Activated naive CD8-positive, alpha-beta T cell (primary cell): ENCODE measurements at regions not wholly inside any gene's neighbourhood (a gene's known extent, or its start where the extent isn't known, plus 50 kb on each side); places are given as distances from the start of the nearest gene placed in this dataset.

Experiments
- H3K27ac Mint-ChIP-seq: one replicate; pipeline ENCODE4 v1.8.0; 2021; ENCODE audit warnings: mixed read lengths
- H3K27me3 Mint-ChIP-seq: one replicate; pipeline ENCODE4 v1.8.0; 2021; ENCODE audit warnings: mixed read lengths
- H3K36me3 Mint-ChIP-seq: one replicate; pipeline ENCODE4 v1.8.0; 2021; ENCODE audit warnings: mixed read lengths
- H3K4me1 Mint-ChIP-seq: one replicate; pipeline ENCODE4 v1.8.0; 2021; ENCODE audit warnings: low read depth, mixed read lengths
- H3K4me3 Mint-ChIP-seq: one replicate; pipeline ENCODE4 v1.8.0; 2021; ENCODE audit warnings: mild to moderate bottlenecking, mixed read lengths
- H3K9me3 Mint-ChIP-seq: one replicate; pipeline ENCODE4 v1.8.0; 2021; ENCODE audit warnings: low read depth, mixed read lengths

DNA sequence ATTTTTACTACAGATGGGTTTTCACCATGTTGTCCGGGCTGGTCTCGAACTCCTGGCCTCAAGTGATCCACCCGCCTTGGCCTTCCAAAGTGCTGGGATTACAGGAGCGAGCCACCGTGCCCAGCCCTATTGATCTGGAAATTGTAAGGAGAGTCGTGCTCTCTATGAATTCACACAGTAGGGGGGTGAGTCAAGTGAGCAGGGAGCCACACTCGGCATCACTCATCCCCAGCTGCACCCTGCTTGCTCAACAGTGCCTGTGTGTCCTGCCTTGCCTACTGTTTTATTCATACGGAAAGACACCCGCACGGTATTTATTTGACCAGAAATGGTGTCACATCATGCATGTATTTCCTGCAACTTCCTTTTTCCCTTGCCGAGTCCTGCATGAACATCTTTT lies 157.2 kb upstream of the FOXF1 start:
- H3K4me1 Mint-ChIP-seq: no peaks in the 10 kb centered on the region
- H3K4me3 Mint-ChIP-seq: no peak overlapping the region
- H3K27me3 Mint-ChIP-seq: peaks cover 26% of the 10 kb centered on the region
- H3K9me3 Mint-ChIP-seq: peaks cover 10% of the 10 kb centered on the region
- H3K27ac Mint-ChIP-seq: no peak overlapping the region
- no peaks in the 10 kb centered on the region for H3K36me3 Mint-ChIP-seq

DNA sequence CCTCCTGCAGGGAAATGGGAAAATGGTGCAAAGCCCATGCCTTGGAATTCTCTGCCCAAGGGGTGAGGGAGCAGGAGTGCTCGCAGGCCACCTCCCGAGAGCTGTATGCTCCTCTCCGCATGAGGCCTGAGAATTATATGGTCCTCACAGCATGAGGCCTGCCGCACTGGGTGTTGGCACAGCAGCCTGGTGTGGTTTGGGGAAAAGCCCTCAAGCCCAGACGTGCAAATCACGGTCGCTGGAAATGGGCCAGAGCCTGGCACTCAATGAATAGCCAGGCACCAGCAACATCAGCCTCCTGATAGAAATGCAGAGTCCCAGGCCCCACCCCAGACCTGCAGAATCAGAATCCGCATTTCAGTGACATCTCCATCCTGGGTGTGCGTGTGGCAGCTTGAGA lies 156.4 kb upstream of the FOXF1 start:
- H3K4me3 Mint-ChIP-seq: no peak overlapping the region
- H3K27me3 Mint-ChIP-seq: peaks cover 30% of the 10 kb centered on the region
- no peak overlapping the region for H3K27ac Mint-ChIP-seq
- no peaks in the 10 kb centered on the region for H3K4me1 Mint-ChIP-seq
- H3K9me3 Mint-ChIP-seq: peaks cover 10% of the 10 kb centered on the region
- no peaks in the 10 kb centered on the region for H3K36me3 Mint-ChIP-seq

DNA sequence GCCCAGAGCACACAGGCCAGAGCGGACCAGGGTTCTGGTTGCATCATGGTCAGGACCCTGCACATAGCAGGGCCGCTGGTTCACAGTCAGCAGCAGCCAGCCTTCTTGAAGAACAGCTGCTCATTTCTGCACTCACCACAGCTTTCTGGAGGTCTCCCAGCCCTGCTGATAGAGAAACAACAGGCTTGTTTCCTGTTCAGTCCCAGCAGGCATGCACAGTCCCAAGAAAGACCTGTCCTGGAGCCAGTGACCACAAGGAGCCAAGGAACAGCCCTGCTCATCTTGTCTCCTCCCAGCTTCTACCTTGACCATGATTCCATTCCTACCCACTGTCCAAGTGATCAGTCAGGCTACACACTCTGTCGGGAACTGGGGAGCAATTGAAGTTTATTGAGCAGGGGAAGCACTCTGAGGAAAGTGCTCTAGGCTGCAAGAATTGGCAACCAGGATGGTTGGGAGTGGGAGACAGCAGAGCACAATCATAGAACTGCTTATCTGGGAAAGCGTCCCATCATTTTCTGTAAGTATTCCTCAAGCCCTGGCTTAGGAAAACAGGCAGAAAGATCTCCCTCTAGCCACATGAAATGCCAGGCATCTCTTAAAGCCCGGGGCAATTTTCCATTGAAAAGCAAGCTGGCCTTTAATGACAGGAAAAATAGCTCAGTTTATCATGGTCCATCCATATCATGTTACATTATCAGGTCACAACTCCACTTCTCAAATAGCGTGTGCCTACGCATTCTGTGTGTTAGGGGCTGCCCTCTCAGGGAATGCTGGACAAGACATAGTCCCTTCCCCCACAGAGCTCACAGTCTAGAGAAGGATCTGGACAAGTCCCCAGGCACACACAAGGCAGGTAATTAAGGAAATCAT lies 155.4 kb upstream of the FOXF1 start:
- Mint-ChIP-seq H3K27ac (no peak overlapping the region), H3K9me3 (peaks cover 10% of the 10 kb centered on the region), H3K27me3 (peaks cover 27% of the 10 kb centered on the region), H3K4me3 (no peak overlapping the region), H3K36me3 (no peaks in the 10 kb centered on the region), H3K4me1 (no peaks in the 10 kb centered on the region)

DNA sequence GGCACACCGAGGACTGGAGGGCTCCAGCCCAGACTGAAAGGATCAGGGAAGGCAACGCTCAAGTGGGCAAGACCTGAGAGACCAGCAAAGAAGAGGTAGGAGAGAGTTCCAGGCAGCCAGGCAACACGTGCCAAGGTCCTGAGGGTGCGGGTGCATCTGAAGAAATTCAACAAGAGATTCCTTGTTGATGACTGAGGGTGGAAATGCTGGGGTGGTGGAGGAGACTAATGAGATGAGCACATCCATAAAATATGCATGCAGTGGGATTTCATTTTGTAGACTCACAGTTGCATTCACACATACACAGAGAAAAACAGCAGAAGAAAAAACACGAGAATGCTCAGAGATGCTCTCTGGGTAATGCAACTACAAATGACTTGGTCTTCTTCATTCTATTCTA lies 154.8 kb upstream of the FOXF1 start:
- no peaks in the 10 kb centered on the region for H3K36me3 Mint-ChIP-seq
- no peaks in the 10 kb centered on the region for H3K4me1 Mint-ChIP-seq
- H3K9me3 Mint-ChIP-seq: peaks cover 10% of the 10 kb centered on the region
- peaks cover 28% of the 10 kb centered on the region for H3K27me3 Mint-ChIP-seq
- H3K4me3 Mint-ChIP-seq: no peak overlapping the region
- H3K27ac Mint-ChIP-seq: no peak overlapping the region

DNA sequence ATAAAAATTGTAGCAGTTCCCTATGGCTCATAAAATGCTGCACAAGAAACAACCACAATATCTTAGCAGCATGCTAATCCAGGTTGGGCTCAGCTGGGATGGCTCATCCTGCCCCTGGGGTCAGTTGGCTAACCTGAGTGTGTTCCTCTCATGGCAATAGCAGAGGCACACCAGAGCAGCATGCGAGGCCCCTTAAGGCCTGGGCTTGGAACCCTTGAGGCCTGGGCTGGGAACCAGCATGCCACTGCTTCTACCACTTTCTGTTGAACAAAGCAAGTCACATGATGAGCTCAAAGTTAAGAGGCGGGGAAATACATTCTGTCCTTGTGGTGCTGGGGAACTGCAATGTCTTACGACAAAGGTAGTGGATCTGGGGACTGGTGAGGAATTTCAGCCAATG lies 154.4 kb upstream of the FOXF1 start:
- Mint-ChIP-seq H3K4me1 (no peaks in the 10 kb centered on the region), H3K9me3 (peaks cover 10% of the 10 kb centered on the region), H3K36me3 (no peaks in the 10 kb centered on the region), H3K4me3 (no peak overlapping the region), H3K27me3 (peaks cover 28% of the 10 kb centered on the region), H3K27ac (no peak overlapping the region)

DNA sequence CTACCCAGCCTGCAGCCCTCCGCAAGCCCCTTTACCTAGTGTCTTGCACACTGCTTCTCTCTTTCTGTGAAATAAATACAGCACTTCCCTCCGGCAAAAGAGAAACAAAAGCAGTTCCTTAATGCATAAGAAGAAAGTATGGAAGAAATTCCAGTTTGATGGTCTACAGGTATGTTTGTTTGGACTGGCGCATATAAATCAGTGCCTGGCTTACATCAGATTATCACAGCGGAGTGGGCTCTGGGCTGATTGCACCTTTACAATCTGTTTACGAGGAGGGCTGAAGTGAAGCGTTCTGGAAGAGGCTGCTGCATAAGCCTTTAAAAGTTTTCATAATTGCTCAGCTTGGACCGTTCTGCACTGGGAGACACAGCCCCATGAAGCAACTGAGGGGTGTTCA lies 153.5 kb upstream of the FOXF1 start:
- H3K27me3 Mint-ChIP-seq: peaks cover 29% of the 10 kb centered on the region
- H3K4me1 Mint-ChIP-seq: no peaks in the 10 kb centered on the region
- H3K9me3 Mint-ChIP-seq: peaks cover 10% of the 10 kb centered on the region
- no peak overlapping the region for H3K27ac Mint-ChIP-seq
- H3K36me3 Mint-ChIP-seq: no peaks in the 10 kb centered on the region
- no peak overlapping the region for H3K4me3 Mint-ChIP-seq

DNA sequence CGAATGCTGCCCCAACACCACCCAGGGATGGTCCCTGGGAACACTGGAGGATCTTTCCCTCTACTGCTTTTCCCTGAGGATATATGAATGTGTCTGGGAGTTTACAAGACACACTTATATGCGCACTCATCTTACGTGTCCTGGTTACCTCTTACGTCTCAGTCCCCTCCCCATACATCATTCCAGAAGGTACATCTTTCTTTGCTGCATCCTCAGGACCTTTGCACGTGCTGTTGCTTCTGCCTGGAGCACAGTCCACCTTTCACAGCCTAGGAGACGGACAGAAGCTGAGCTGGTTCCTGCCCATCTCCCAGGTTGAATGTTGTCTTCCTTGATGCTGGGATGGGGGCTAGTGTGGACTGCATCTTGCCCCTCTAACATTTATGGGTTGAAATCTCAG lies 153.0 kb upstream of the FOXF1 start:
- Mint-ChIP-seq H3K4me1 (no peaks in the 10 kb centered on the region), H3K4me3 (no peak overlapping the region), H3K27me3 (peaks cover 27% of the 10 kb centered on the region), H3K27ac (no peak overlapping the region), H3K9me3 (peaks cover 10% of the 10 kb centered on the region), H3K36me3 (no peaks in the 10 kb centered on the region)

DNA sequence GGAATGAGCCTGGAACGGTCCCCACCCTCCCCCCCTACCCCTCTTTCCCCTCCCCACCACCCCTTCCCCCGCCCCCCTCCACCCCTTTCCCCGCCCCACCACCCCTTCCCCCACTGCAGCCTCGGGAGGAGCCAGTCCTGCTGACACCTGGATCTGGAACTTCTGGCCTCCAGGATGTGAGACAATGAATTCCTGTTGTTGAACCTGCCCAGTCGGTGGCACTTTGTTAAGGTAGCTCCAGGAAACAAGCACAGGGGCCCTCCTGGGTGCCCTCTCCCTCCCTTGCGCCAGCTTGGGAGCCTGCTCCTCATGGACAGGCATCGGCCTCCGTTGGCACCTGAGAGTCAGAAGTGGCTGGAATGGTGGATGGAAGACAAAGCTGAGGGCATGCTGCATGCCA lies 152.4 kb upstream of the FOXF1 start:
- no peak overlapping the region for H3K4me3 Mint-ChIP-seq
- H3K9me3 Mint-ChIP-seq: peaks cover 10% of the 10 kb centered on the region
- H3K27ac Mint-ChIP-seq: no peak overlapping the region
- H3K27me3 Mint-ChIP-seq: peaks cover 28% of the 10 kb centered on the region
- H3K36me3 Mint-ChIP-seq: no peaks in the 10 kb centered on the region
- no peaks in the 10 kb centered on the region for H3K4me1 Mint-ChIP-seq

DNA sequence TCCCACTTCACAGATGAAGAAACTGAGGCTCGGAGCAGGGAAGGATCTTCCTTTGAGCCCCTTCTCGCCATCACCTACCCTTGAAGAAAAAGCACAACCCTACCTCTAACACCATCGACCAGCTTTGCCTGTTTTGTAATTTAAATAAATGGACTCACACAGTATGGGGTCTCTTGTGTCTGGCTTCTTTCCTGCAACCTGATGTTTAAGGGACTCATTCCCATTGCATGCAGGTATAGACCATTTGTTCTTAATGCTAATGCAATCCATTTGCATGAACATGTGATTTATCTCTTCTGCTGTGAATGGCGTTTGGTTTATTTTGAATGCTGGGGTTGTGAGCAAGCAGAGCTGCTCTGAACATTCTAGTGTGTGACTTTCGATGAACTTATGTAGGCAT lies 150.8 kb upstream of the FOXF1 start:
- Mint-ChIP-seq H3K36me3 (no peaks in the 10 kb centered on the region), H3K4me1 (no peaks in the 10 kb centered on the region), H3K9me3 (peaks cover 10% of the 10 kb centered on the region), H3K4me3 (no peak overlapping the region), H3K27me3 (peaks cover 24% of the 10 kb centered on the region), H3K27ac (no peak overlapping the region)

DNA sequence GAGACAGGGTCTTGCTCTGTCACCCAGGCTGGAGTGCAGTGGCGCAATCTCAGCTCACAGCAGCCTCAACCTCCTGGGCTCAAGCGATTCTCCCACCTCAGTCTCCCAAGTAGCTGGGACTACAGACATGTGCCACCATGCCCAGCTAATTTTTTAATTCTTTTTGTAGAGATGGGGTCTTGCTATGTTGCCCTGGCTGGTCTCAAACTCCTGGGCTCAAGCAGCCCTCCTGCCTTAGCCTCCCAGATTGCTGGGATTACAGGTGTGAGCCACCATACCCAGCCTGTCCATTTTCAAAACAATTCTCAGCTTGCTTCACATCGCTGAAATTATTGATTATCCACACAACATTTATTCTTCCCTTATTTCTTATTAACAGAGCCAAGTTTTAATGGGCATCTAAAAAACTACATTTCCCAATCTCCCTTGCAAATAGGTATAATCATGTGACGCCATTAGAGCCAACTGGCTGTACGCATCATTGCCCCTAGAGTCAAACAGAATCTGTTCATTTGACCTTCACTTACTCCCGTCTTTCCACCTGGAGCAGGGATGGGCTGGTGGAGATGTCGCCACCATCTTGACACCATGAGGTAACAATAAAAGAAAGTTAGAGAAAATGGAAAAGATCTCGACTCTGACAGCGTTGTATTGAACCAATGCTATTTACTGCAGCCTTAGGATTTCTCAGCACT lies 148.0 kb upstream of the FOXF1 start:
- Mint-ChIP-seq H3K27ac (no peak overlapping the region), H3K27me3 (peaks cover 18% of the 10 kb centered on the region), H3K9me3 (no peaks in the 10 kb centered on the region), H3K4me1 (no peaks in the 10 kb centered on the region), H3K36me3 (no peaks in the 10 kb centered on the region), H3K4me3 (no peak overlapping the region)

DNA sequence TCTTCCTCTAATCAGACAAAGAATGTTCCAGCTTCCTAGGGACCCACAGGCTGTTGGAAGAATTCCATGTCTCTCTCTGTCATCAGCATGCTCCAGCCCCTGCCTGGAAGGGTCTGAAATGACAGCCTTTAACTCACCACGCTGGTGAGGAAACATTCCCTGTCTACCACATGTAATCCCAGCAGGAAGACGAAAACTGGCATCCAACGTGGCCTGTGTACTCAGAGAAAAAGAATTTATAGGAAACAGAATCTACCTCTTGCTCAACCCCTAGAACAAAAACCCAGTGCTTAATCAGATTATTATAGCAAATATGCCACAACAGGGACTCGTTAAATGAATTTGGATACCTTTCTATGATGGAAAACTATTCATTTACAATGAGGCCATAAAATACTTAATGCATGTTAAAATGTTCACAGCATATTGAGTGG lies 147.3 kb upstream of the FOXF1 start:
- Mint-ChIP-seq H3K36me3 (no peaks in the 10 kb centered on the region), H3K4me1 (no peaks in the 10 kb centered on the region), H3K27ac (no peak overlapping the region), H3K27me3 (peaks cover 17% of the 10 kb centered on the region), H3K9me3 (no peaks in the 10 kb centered on the region), H3K4me3 (no peak overlapping the region)

DNA sequence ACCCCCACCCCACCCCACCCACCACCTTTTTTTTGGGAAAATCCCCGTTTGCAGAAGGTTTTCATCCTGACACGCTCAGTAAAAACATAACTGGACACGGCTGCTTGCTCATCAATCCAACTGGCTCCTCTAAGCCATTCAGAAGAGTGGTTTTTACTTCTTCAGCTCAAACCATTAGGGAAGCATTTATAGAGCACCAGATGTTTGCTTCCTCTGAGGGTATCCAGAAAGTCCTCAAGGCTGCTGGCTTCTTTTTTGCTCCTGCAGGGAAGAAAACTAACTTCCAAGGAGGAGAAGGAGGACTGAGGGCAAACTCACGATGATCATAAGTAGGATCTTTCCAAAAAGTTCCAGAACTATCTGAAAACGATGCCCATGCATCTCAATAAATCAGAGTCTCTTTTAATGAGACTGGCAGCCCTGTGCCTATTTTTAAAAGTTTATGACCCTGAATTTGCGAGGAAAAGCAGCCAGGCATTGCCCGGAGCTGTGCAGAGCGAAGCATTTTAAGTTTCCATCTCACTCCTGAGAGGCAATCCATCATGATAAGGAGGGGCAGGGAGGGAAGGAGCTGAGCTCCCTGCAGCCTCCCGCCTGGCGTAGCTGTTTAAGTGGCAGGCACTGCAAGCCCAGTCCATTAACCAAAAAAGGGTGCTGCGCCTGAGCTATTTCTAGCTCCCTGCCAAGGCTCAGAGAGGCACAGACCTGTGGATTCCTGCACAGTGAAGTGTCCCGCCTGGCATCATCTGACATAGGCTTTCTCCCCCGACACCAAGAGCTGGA lies 146.3 kb upstream of the FOXF1 start:
- no peaks in the 10 kb centered on the region for H3K9me3 Mint-ChIP-seq
- no peak overlapping the region for H3K27ac Mint-ChIP-seq
- no peaks in the 10 kb centered on the region for H3K36me3 Mint-ChIP-seq
- no peaks in the 10 kb centered on the region for H3K4me1 Mint-ChIP-seq
- no peak overlapping the region for H3K4me3 Mint-ChIP-seq
- H3K27me3 Mint-ChIP-seq: peaks cover 13% of the 10 kb centered on the region

DNA sequence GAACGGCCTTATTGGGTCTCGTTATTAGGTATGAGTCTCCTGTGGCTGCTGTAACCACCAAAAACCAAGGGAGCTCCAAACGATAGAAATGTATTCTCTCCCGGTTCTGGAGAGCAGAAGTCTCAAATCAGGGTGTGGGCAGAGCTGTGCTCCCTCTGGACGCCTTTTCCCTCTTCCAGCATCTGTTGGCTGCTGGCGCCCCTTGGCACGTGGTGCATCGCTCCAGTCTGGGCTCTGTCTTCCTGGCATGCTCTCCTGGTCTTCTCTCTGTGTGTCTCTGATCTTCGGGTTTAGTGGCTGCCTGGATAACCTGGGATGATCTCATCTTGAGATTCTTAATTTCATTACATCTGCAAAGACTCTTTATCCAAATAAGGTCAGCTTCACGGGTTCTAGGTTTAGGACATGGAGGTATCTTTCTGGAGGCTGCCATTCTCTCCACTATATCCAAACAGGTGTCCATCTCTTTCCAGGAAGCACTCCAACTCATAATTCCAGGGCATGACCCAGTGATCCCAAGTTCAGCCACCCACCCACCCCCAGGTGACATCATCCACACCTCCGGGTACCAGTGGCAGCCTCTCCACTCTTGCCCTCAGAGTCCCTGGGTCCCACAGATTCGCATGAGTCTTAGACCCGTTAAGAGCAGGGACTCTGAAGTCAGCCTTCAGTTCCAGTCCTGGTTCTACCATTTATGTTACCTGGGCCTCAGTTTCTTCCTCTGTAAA lies 145.5 kb upstream of the FOXF1 start:
- H3K36me3 Mint-ChIP-seq: no peaks in the 10 kb centered on the region
- H3K4me3 Mint-ChIP-seq: no peak overlapping the region
- no peaks in the 10 kb centered on the region for H3K4me1 Mint-ChIP-seq
- H3K27me3 Mint-ChIP-seq: peaks cover 13% of the 10 kb centered on the region
- H3K9me3 Mint-ChIP-seq: no peaks in the 10 kb centered on the region
- H3K27ac Mint-ChIP-seq: no peak overlapping the region

DNA sequence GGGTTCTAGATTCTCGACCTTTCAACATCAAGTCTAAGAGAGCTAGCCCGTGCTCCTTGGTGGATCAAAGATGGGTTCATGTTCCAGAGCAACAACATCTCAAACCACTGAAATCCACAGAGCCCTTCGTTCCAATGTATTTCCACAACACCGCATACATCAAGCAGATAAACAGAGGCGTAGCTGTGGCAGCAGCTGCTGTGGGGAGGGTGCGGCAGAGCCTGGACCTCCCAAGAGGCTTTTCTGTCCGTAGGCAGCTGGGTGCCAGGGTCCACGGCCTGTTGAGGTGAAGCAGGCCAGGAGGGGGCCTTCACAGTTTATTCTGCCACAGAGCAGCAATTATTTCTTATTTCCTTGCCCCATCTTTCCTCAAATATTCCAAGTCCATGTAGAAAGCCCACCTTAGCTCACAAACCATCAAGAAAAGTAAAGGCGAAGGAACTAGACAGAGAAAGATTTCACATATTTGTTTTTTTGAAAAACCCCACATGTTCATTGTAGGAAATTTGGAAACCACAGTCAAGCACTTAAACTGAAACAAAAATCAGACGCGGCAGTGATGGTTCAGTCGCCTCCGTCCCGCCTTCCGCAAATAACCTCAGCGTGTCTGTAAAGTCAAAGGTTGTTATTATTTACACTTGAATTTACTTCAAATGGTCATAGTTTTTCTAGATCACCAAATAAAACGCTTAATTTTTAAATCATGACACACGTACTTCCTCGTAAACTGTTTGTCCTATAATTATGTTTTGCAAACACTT lies 144.6 kb upstream of the FOXF1 start:
- Mint-ChIP-seq H3K4me3 (no peak overlapping the region), H3K9me3 (no peaks in the 10 kb centered on the region), H3K4me1 (no peaks in the 10 kb centered on the region), H3K27me3 (peaks cover 12% of the 10 kb centered on the region), H3K36me3 (no peaks in the 10 kb centered on the region), H3K27ac (no peak overlapping the region)
